ENCODE measurements at regions not wholly inside any gene's neighbourhood (a gene's known extent, or its start where the extent isn't known, plus 50 kb on each side); places are given as distances from the start of the nearest gene placed in this dataset.

- Histone ChIP-seq H3K4me1 (ENCODE audit: control insufficient read depth, insufficient read depth, low read length) (0 out of 2 replicates have a peak, but pooled peaks cover 3% of the 10 kb centered on the region), H3K27ac (ENCODE audit: extremely low read depth, low read depth, low read length) (no peak overlapping the region), H3K4me3 (ENCODE audit: low read depth, low read length) (no peak overlapping the region), H3K36me3 (ENCODE audit: control insufficient read depth in 2 of 2, insufficient read depth in 1 of 2, low read length in 2 of 2) (no peaks in the 10 kb centered on the region), H3K9me3 (ENCODE audit: control insufficient read depth, insufficient read depth, low read depth, low read length) (no peaks in the 10 kb centered on the region)
- ChIA-PET CTCF (no interaction called here), POLR2A (no interaction called here)
- no peak for TF ChIP-seq ZBTB17 (tag by site-specific recombination; IDR thresholded peaks at IDR 0.05)
- TF ChIP-seq ZNF426 (tag by site-specific recombination; IDR thresholded peaks at IDR 0.05) = no peak
- TF ChIP-seq ZFHX2 (tag by site-specific recombination; conservative IDR thresholded peaks at IDR 0.05) = no peak
These were observed 277.0 kb downstream of the ZEB1 start for GRCh38 chr10:31595992-31596391.

GRCh38 chr10:31594347-31594873, 275.4 kb downstream of the ZEB1 start:
- TF ChIP-seq ZNF426 (tag by site-specific recombination; IDR thresholded peaks at IDR 0.05) = no peak
- no peak for TF ChIP-seq ZNF48 (tag by site-specific recombination; IDR thresholded peaks at IDR 0.05)
- Histone ChIP-seq H3K4me1 (ENCODE audit: control insufficient read depth, insufficient read depth, low read length) (0 out of 2 replicates have a peak, but pooled peaks cover 3% of the 10 kb centered on the region), H3K27ac (ENCODE audit: extremely low read depth, low read depth, low read length) (no peak overlapping the region), H3K9me3 (ENCODE audit: control insufficient read depth, insufficient read depth, low read depth, low read length) (no peaks in the 10 kb centered on the region), H3K4me3 (ENCODE audit: low read depth, low read length) (no peak overlapping the region), H3K36me3 (ENCODE audit: control insufficient read depth in 2 of 2, insufficient read depth in 1 of 2, low read length in 2 of 2) (no peaks in the 10 kb centered on the region)
- CTCF ChIA-PET = no interaction called here
- POLR2A ChIA-PET = interaction anchor here (1.0 kb wide), 1 partner anchor 9 kb away, joined by 3 read pairs; no protein-coding TSS in a partner anchor

GRCh38 chr10:31593124-31593523, 274.1 kb downstream of the ZEB1 start:
- Histone ChIP-seq H3K4me3 (ENCODE audit: low read depth, low read length) (no peak overlapping the region), H3K27ac (ENCODE audit: extremely low read depth, low read depth, low read length) (no peak overlapping the region), H3K9me3 (ENCODE audit: control insufficient read depth, insufficient read depth, low read depth, low read length) (no peaks in the 10 kb centered on the region), H3K36me3 (ENCODE audit: control insufficient read depth in 2 of 2, insufficient read depth in 1 of 2, low read length in 2 of 2) (no peaks in the 10 kb centered on the region), H3K4me1 (ENCODE audit: control insufficient read depth, insufficient read depth, low read length) (0 out of 2 replicates have a peak, but pooled peaks cover 3% of the 10 kb centered on the region)
- TF ChIP-seq HOXC10 (CRISPR knock-in tag; IDR thresholded peaks at IDR 0.05) (no peak), ZNF48 (tag by site-specific recombination; IDR thresholded peaks at IDR 0.05) (no peak), ZNF394 (tag by site-specific recombination; IDR thresholded peaks at IDR 0.05; ENCODE audit: borderline replicate concordance) (no peak), ZNF157 (tag by site-specific recombination; IDR thresholded peaks at IDR 0.05) (no peak), ZNF302 (tag by site-specific recombination; IDR thresholded peaks at IDR 0.05; ENCODE audit: low read depth) (no peak), ZNF843 (tag by site-specific recombination; IDR thresholded peaks at IDR 0.05) (no peak)
- CTCF ChIA-PET = interaction anchor here (0.7 to 0.8 kb wide), 2 partner anchors 9 to 169 kb away, joined by 3 read pairs; no protein-coding TSS in a partner anchor
- POLR2A ChIA-PET = no interaction called here

- H3K9me3 ChIP-seq (ENCODE audit: control insufficient read depth, insufficient read depth, low read depth, low read length) = no peaks in the 10 kb centered on the region
- no peak for TF ChIP-seq ZNF623 (tag by site-specific recombination; IDR thresholded peaks at IDR 0.05)
- TF ChIP-seq ZNF558 (tag by site-specific recombination; IDR thresholded peaks at IDR 0.05) = 0 out of 2 replicates have a peak, but pooled peaks have one; percentile 2
- POLR2A ChIA-PET = no interaction called here
- CTCF ChIA-PET = interaction anchor here (0.5 to 0.7 kb wide), 2 partner anchors 9 to 1601 kb away, joined by 3 to 4 read pairs; no protein-coding TSS in a partner anchor
- no peak overlapping the region for H3K4me3 ChIP-seq (ENCODE audit: low read depth, low read length)
- H3K27ac ChIP-seq (ENCODE audit: extremely low read depth, low read depth, low read length) = no peak overlapping the region
- no peaks in the 10 kb centered on the region for H3K36me3 ChIP-seq (ENCODE audit: control insufficient read depth in 2 of 2, insufficient read depth in 1 of 2, low read length in 2 of 2)
- 0 out of 2 replicates have a peak, but pooled peaks cover 2% of the 10 kb centered on the region for H3K4me1 ChIP-seq (ENCODE audit: control insufficient read depth, insufficient read depth, low read length)
These were observed 272.6 kb downstream of the ZEB1 start for GRCh38 chr10:31591569-31591968.

- H3K36me3 ChIP-seq (ENCODE audit: control insufficient read depth in 2 of 2, insufficient read depth in 1 of 2, low read length in 2 of 2) = no peaks in the 10 kb centered on the region
- POLR2A ChIA-PET = no interaction called here
- no peaks in the 10 kb centered on the region for H3K4me1 ChIP-seq (ENCODE audit: control insufficient read depth, insufficient read depth, low read length)
- CTCF ChIA-PET = no interaction called here
- H3K27ac ChIP-seq (ENCODE audit: extremely low read depth, low read depth, low read length) = no peak overlapping the region
- H3K9me3 ChIP-seq (ENCODE audit: control insufficient read depth, insufficient read depth, low read depth, low read length) = no peaks in the 10 kb centered on the region
- no peak overlapping the region for H3K4me3 ChIP-seq (ENCODE audit: low read depth, low read length)
- no peak for TF ChIP-seq MEIS1 (CRISPR knock-in tag; IDR thresholded peaks at IDR 0.05; ENCODE audit: borderline replicate concordance)
- TF ChIP-seq ZSCAN5A (tag by site-specific recombination; IDR thresholded peaks at IDR 0.05) = no peak
- TF ChIP-seq BCL6B (tag by site-specific recombination; IDR thresholded peaks at IDR 0.05) = no peak
- no peak for TF ChIP-seq ZNF580 (tag by site-specific recombination; IDR thresholded peaks at IDR 0.05)
- no peak for TF ChIP-seq ZNF776 (tag by site-specific recombination; IDR thresholded peaks at IDR 0.05; ENCODE audit: borderline replicate concordance)
- no peak for TF ChIP-seq ZNF266 (tag by site-specific recombination; IDR thresholded peaks at IDR 0.05; ENCODE audit: low read depth)
- no peak for TF ChIP-seq ZNF280C (tag by site-specific recombination; IDR thresholded peaks at IDR 0.05)
These were observed 271.2 kb downstream of the ZEB1 start for GRCh38 chr10:31590023-31590800.

Measured in HEK293 (cell line).